Thoracic aorta (tissue), 2 donors: ENCODE measurements at regions not wholly inside any gene's neighbourhood (a gene's known extent, or its start where the extent isn't known, plus 50 kb on each side); places are given as distances from the start of the nearest gene placed in this dataset.

Experiments
- ATAC-seq: fragments of 150-250 bp; one replicate; pipeline ENCODE4 v1.8.0; 2017; ENCODE audit warnings: low read depth; ENCODE audit not compliant: insufficient number of reproducible peaks, low FRiP score
- DNase-seq: peaks from one replicate; pipeline ENCODE4 v3.0.0-alpha.2; 2020; ENCODE audit warnings: low spot score
- H3K27ac ChIP-seq, 2 donors: fragments of 200-600 bp; sonication (generic); 1 replicate in 1 of 2; 2 replicates in 1 of 2; pipeline ENCODE4 v1.5.1; 2016; ENCODE audit warnings: mild to moderate bottlenecking in 2 of 2, moderate library complexity in 2 of 2
- H3K27me3 ChIP-seq: fragments of 200-600 bp; sonication (generic); replicated peaks from 2 replicates; pipeline ENCODE4 v1.6.0; 2016; ENCODE audit warnings: mild to moderate bottlenecking; ENCODE audit not compliant: insufficient read depth
- H3K36me3 ChIP-seq: fragments of 200-600 bp; sonication (generic); one replicate; pipeline ENCODE4 v1.5.1; 2016
- H3K4me1 ChIP-seq, 2 donors: fragments of 200-600 bp; sonication (generic); 1 replicate in 1 of 2; 2 replicates in 1 of 2; pipeline versions ENCODE4 v1.5.1 to v1.6.0; 2016; ENCODE audit warnings: low read depth in 2 of 2, mild to moderate bottlenecking in 1 of 2; ENCODE audit not compliant: control insufficient read depth in 1 of 2
- H3K4me3 ChIP-seq: fragments of 200-600 bp; sonication (generic); 2 replicates; pipeline ENCODE4 v1.5.1; 2016; ENCODE audit warnings: mild to moderate bottlenecking
- H3K9me3 ChIP-seq: fragments of 200-600 bp; sonication (generic); 2 replicates; pipeline ENCODE4 v1.5.1; 2016
- TF ChIP-seq, protein P1 (sequence below): fragments of 200-600 bp; sonication (generic); IDR thresholded peaks from one replicate; pipeline ENCODE4 v1.5.1; 2019; ENCODE audit warnings: antibody characterized with exemption

DNA sequence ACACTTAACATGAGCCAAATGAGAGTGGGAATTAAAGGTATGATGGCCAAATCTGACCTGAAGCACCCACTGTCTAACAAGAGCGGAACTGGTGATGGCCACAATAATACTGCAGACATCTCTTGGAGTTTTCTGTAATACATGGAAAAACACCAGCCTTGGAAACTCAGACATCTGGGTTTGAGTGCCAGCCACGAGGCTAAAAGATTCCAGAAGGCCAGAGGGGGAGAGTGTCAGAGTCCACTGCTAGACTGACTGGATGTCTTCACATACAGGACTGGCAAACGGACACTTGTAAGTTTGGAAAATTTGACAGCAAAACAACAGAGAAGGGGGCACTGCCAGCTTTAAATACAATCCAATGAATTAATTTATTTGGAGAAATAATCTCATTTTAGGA lies 175.1 kb downstream of the ADSS2 start:
- Histone ChIP-seq H3K36me3 (no peaks in the 10 kb centered on the region), H3K4me3 (no peak overlapping the region), H3K4me1 (peaks cover 7 to 16% of the 10 kb centered on the region in 2 donors), H3K9me3 (no peaks in the 10 kb centered on the region), H3K27ac (no peak overlapping the region), H3K27me3 (no peaks in the 10 kb centered on the region)
- ATAC-seq (no peak), DNase-seq (no peak)
- TF ChIP-seq, protein P1, sequence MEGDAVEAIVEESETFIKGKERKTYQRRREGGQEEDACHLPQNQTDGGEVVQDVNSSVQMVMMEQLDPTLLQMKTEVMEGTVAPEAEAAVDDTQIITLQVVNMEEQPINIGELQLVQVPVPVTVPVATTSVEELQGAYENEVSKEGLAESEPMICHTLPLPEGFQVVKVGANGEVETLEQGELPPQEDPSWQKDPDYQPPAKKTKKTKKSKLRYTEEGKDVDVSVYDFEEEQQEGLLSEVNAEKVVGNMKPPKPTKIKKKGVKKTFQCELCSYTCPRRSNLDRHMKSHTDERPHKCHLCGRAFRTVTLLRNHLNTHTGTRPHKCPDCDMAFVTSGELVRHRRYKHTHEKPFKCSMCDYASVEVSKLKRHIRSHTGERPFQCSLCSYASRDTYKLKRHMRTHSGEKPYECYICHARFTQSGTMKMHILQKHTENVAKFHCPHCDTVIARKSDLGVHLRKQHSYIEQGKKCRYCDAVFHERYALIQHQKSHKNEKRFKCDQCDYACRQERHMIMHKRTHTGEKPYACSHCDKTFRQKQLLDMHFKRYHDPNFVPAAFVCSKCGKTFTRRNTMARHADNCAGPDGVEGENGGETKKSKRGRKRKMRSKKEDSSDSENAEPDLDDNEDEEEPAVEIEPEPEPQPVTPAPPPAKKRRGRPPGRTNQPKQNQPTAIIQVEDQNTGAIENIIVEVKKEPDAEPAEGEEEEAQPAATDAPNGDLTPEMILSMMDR: no peak

DNA sequence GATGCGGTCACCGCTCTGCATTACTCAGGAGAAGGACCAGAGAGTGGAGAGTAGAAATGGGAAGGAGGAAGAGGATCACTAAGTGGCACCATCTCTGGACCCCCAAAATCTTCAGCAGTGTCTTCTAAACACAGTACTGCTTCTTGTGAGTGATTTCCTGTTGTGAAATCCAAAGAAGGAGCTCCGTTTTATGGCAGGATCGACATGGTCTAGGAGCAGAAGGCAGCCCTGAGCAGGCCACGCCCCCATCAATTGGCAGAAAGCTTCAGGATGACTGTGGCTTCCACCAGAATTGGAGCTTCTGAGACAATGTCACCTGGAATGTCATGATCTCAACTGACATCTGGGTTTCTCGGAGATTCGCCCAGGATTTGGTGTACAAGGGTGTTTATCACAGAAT lies 171.5 kb downstream of the ADSS2 start:
- Histone ChIP-seq H3K9me3 (no peaks in the 10 kb centered on the region), H3K4me1 (no peaks in the 10 kb centered on the region), H3K36me3 (no peaks in the 10 kb centered on the region), H3K27me3 (no peaks in the 10 kb centered on the region), H3K27ac (no peak overlapping the region), H3K4me3 (no peak overlapping the region)
- DNase-seq (no peak), ATAC-seq (no peak)
- TF ChIP-seq, protein P1: no peak

DNA sequence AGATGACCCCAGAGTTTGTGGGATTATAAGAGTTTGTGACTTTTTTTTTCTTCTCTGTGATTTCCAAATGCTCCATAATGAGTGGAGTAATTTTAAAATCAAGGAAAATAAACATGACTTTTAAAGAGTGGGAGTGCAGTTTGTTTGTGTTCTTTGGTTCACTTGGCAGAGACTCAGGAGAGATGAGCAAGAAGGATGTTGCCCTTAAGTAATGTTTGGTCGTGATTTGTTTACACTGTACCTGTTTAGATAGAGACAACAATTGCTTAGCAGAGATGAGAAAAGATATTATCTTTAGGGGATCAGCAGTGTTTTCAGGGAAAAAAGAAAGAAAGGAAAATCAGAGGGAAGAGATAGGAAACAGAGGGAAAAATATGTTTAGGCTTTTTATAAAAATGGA lies 170.8 kb downstream of the ADSS2 start:
- H3K27me3 ChIP-seq: no peaks in the 10 kb centered on the region
- no peaks in the 10 kb centered on the region for H3K4me1 ChIP-seq
- ATAC-seq: no peak
- no peak for DNase-seq
- no peaks in the 10 kb centered on the region for H3K9me3 ChIP-seq
- no peaks in the 10 kb centered on the region for H3K36me3 ChIP-seq
- H3K4me3 ChIP-seq: no peak overlapping the region
- no peak overlapping the region for H3K27ac ChIP-seq
- TF ChIP-seq, protein P1: no peak

DNA sequence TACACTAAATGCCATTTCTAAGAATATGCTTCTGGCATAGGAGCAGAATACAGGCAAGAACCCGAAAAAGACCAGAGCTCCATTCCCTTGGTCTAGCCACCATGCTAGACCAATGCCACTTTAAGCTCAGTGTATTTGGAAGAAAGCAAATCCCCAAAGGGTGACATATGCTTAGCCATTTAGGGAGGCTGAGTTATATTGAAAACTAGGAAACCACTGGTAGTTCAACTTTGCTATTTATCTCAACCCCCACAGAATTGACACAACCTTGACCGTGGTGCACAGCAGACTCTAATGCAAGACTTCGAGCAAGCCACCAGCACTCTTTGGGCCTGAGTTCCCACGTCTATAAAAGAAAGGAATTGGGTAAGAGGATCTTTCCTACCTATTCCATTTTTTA lies 167.9 kb downstream of the ADSS2 start:
- Histone ChIP-seq H3K27me3 (no peaks in the 10 kb centered on the region), H3K27ac (no peak overlapping the region), H3K36me3 (no peaks in the 10 kb centered on the region), H3K4me3 (no peak overlapping the region), H3K9me3 (no peaks in the 10 kb centered on the region), H3K4me1 (no peaks in the 10 kb centered on the region)
- no peak for DNase-seq
- TF ChIP-seq, protein P1: no peak
- ATAC-seq: no peak

DNA sequence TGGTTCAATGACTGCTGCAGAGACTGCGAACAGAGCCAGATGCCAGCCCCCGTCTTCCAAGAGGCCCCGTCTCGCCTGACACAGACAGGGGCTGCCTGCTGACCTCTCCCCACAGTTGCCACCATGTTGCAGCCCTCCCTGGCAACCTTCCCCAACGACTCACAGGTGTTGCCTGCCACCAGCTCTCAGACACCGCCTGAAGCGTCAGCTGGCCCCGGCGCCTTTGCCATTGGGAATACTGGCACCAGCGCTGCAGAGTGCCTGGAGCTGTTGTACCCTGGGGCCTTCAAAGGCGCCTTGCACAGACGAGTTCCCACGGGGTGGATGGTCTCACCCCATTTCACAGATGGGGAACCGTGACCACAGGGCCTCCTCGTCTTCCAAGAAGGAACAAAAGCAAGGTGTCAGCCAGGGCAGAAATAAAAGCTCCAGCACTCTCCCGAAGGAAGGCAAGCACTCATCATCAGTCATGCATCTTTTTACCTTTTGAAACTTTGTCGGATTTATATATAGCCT lies 167.0 kb downstream of the ADSS2 start:
- ATAC-seq (no peak), DNase-seq (no peak)
- no peaks in the 10 kb centered on the region for H3K36me3 ChIP-seq
- no peak overlapping the region for H3K27ac ChIP-seq
- no peaks in the 10 kb centered on the region for H3K9me3 ChIP-seq
- no peaks in the 10 kb centered on the region for H3K27me3 ChIP-seq
- no peak overlapping the region for H3K4me3 ChIP-seq
- H3K4me1 ChIP-seq: no peaks in the 10 kb centered on the region
- TF ChIP-seq, protein P1: no peak
